IPS-NIHi7 (cell line): ENCODE measurements at regions not wholly inside any gene's neighbourhood (a gene's known extent, or its start where the extent isn't known, plus 50 kb on each side); places are given as distances from the start of the nearest gene placed in this dataset.
A peak's percentile ranks its signal among the peaks of the same experiment; 100 is the strongest.
"Not testable (repeated sequence)": the region's sequence is repeated elsewhere in the genome, so short reads cannot be mapped to it uniquely, and the experiment has no call there.

Experiments used
- DNase-seq: peaks from one replicate; pipeline ENCODE4 v3.0.0; 2012; ENCODE audit warnings: mixed read lengths; ENCODE audit errors: extremely low spot score

DNA sequence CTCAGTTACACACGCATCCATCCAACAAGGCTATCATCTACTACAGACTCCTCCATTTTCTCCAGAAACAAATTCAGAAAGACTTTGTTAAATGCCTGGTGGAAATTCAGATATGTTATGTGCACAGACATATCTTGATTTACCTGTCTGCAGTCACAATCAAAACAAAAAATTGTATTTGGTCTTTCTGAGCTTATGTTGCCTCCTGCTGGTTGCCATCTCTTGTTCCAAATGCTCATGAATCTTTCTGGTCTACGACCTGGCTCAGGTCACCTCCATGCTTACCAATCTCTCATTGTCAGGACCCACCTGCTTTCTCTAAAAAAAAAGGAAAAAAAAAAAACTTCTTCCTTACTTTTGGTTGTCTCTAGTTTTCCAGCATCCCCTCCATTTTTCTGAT, 169.2 kb upstream of the PLXNC1 start:
- no peak for DNase-seq

DNA sequence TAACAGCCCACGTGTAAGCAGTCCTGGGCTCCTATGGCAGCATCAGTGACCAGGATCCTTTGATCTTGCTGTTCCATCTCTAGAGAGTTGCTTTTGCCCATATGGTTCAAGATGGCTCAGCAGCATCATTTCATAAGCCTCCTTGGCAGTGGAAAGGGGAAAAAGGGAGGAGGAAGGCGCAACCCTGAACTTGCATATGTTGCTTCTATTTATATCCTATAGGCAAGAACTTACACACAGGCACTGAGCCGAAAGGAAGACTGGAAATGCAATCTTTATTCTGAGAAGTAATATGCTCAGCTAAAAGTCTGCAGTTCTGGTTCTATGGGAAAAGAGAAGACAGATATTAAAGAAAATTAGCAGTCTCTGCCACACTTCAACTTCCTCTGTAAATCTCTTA, 167.7 kb upstream of the PLXNC1 start:
- no peak for DNase-seq

DNA sequence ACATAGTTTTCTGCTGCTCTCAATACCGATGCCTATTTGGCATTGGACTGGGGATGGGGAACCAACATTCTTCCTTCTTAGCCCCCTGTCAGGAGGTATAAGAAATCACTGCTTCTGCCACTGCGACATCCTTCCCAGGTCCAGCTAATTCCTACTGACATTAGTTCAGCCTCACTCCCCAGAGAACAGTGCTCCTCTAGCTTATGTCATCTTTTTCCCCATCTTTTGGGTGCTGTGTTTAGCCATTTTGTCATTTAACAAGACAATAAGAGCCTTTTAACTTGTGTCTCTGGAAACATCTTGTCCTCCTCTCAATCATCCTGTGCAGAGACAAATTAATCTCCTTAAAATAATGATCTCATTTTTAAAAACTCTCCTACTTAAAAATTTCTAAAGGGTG, 167.0 kb upstream of the PLXNC1 start:
- no peak for DNase-seq

DNA sequence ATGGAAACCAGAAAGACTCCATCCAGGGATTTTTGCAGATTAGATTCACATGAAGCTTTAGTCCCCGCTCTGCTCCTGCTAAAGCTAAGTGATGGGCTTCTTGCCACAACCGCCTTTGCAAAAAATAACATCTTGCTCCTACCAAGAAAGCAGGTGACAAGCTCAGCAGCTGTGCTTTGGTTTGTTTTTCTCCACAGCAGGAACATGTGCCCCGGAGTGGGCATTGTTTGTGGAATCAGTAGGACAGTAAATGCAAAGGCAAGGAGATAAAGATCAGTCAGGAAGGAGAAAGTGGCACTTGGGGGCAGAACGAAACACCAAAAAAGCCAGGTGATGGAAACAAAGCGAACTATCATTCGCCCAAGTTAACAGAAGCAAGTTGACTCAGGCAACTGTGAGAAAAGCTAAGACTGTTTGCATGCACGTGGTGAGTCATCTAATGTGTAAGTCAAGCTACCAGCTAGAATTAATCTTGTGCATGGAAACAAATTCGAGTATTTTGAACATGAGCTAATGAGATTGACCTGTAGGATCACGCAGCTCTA, 165.5 kb upstream of the PLXNC1 start:
- DNase-seq = no peak

DNA sequence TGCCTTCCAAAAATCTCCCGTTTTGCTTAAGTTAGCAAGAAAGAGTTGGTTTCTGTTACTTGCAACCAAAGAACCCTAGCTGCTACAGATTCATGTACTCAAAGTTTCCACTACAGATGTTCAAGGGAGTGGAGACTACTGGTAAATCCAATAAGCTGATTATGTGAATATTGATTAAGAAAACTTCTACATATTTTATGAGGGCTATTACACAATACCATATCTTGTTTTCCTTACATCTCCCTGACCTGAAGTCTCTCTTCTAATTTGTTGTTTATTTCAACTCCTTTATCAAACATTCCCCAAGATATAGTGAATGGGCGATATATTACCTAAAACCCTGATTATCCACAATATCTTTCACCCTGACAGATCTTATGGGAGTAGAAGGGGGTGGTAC, 164.4 kb upstream of the PLXNC1 start:
- DNase-seq = no peak

DNA sequence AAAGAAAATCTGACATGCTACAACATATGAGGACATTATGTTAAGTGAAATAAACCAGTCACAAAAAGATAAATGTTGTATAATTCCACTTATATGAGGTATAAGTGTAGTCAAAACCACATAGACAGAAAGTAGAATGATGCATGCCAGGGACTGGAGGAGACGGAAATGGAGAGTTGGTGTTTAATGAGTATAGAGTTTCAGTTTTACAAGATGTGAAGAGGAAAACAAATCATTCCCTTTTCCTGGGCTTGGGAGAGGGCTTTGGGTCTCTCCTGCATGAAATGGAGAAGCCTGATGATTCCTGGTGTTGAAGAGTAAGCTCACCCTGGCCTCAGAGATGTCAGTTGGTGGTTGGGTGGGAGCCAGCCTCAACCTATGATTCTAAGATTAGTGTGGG, 158.4 kb upstream of the PLXNC1 start:
- no peak for DNase-seq

DNA sequence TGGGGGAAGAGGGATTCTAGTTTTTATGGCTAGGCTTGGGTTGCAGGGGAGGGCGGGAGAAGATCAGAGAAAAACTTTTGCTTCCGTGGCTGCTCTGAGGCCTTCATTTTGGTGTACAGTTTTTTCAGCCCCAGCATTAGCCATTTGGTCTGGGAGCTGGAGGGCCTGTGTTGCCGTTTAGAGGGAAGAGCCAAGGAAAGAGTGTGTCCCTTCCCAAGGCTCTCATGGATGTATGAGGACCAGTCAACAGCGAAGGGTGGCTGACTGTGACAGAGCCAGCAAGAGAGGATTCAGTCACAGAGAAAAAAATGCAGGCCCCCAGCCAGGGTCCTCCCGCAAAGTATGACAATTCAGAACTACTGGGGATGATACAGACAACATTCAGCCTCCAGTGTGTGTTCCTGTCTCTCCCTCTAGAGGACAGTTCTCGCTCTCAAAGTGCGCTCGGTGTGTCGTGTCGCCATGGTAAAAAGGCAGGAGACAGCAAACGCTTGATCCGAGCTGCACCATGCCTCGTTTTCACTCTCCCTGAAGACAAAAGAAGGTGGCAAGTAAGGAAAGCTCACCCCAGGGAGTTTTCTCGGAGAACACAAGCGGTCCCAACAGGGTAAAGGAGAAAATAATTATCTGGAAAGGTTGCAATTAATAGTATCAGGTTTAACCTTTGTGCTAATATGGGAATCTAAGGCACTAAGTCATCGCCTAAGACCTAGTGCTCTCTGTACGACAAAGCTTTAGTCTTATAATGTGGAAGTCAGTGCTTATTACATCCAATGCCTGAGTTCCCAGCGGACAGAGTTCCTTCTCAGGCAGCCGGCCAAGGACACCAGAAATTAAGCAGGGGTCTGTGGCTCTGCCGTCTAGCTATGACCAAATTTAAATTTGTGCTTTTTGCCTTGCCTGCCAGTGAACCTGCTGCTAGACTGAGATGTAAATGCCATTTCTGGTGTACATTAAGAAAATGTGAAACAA, 157.3 kb upstream of the PLXNC1 start:
- peak; percentile 75 for DNase-seq

DNA sequence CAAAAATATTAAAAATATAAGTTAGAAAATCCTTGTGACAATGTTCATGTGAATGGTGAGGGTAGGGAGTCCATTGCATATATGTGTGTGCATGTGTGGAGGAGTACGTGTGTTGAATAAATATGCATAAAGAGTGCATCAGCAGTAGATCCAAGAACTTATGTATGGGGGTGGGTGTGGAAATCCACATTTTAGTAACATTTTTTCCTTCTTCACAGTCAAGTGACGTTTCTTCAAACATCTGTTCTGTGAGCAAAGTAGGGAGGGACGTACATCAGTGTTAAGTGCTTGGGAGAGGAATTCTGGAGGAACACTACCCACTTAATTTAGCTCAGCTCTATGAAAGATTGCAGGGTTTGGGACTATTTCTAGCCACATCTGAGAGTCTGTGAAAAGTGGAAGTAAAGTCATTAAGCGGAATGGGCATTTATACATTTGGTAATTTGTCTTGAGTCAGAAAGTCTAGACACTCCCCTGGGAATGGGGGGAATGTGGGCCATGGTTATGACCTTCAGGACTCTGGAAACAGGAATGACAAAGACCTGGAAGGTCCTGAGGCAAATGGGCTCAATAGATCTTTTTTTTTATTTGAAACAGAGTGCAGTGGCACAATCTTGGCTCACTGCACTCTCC, 156.4 kb upstream of the PLXNC1 start:
- no peak for DNase-seq

DNA sequence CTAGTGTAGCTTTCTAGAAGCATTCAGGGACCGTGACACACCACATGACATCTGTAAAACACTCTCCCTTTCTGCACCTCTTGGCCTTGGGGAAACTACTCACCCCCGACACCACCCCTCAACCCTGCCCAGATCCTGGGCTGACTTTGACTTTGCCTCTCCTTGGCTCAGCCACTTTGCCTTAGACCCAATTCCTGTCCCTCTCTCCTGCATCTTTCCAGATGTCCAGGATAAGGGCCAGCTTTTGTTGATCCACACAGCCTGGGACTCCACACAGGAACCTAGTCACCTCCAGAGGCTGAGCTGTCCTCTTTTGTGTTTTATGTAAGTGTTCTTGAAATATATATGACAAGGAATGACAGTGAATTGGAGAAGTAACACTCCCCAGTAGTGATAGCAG, 153.7 kb upstream of the PLXNC1 start:
- no peak for DNase-seq

DNA sequence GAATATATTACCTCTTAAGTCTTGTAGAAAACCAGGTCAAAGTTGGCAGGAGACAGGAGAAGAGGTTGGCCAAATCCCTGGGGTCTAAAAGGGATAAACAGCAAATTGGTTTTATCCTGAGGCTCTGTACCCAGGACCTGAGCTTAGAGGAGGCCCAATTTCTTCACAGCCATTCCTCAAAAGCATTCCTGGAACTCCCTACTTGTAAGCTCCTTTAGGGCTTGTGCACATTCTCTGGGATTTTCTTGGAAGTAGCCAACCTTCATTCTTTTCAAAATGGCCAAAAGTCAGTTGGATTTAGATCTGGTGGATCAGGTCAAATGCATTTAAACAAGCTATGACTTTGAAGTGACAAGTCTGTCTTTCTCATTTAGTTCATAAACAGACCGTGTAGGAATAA, 152.1 kb upstream of the PLXNC1 start:
- DNase-seq = no peak

DNA sequence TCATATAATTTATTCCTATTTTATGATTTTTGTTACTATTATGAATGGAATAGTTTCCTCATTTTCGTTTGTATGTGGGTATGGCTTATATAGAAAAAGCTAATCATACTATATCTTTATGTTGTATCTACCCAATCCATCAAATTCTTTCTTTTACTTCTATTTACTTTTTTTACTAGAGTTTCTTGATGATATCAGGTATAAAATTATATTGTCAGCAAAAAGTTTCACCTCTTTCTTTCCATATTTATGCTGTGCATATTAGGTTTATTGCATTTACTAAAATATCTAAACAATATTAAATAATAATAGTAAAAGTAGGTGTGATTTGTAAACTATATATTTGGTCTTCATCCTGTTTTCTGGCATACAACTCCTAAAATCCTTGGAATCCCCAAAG, 146.7 kb upstream of the PLXNC1 start:
- no peak for DNase-seq

DNA sequence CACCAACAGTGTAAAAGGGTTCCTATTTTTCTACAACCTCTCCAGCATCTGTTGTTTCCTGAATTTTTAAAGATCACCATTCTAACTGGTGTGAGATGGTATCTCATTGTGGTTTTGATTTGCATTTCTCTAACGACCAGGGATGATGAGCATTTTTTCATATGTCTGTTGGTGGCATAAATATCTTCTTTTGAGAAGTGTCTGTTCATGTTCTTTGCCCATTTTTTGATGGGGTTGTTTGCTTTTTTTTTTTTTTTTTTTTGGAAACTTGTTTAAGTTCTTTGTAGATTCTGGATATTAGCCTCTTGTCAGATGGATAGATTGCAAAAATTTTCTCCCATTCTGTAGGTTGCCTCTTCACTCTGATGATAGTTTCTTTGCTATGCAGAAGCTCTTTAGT, 145.5 kb upstream of the PLXNC1 start:
- not testable (repeated sequence) for DNase-seq

DNA sequence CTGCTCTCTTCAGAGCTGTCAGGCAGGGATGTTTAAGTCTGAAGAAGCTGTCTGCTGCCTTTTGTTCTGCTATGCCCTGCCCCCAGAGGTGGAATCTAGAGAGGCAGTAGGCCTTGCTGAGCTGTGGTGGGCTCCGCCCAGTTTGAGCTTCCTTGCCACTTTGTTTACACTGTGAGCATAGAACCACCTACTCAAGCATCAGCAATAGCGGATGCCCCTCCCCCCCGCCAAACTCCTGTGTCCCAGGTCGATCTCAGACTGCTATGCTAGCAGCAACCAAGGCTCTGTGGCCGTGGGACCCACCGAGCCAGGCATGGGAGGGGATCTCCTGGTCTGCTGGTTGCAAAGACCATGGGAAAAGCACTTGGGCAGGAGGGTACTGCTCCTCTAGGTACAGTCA, 140.5 kb upstream of the PLXNC1 start:
- not testable (repeated sequence) for DNase-seq

DNA sequence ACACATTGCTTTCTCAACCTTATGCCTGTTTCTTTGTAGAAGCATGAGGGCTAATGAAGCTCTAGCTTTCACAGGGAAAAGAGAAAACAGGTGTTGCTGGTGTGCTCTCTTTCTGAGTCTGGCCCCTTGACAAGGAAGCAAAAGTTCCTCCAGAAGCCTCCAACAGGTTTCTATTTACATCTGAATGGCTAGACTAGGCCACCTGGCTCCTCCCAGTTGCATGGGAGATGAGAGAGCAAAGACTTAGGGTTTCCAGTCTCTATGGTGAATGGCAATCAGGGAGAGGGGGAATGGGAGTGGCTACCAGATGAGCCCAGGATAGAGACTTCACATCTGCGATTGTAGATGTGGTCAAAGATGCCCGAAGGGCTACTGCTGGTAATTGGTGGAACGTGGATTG, 138.1 kb upstream of the PLXNC1 start:
- peak; percentile 81 for DNase-seq

DNA sequence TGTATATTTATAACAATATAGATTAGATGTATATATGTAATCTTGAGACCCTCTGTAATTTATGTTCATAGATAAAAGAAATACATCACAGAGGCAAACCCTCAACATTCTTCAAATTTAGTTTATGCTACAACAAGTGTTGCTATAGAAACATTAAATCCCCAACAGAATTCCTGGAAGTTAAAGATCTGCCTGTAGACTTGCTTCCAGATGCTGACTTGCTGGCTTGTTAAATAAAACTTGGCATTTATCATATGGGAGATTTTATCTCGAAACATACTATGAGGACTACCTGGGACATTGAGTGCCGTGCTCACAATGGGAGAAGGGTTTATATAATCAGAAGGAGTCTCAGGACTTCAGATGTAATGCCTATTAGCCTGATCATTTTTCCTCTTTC, 136.3 kb upstream of the PLXNC1 start:
- no peak for DNase-seq

DNA sequence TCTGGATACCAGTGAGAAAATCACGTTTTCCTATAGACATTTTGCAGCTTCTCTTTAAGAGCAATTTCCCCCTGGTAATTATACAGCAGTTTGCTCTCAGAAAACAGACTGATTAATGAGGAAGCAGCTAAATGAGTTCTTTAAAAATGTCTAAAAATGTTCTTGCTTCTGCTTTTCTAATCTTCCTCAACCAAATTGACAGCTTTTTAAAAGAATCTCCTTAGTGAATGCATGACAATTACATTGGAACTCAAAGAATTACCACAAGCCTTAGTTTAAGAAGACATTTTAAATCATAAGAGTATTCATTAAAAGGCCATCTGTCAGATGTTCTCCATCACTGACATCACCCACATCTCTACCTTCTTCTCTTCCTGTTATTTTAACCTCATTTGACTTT, 135.8 kb upstream of the PLXNC1 start:
- no peak for DNase-seq

DNA sequence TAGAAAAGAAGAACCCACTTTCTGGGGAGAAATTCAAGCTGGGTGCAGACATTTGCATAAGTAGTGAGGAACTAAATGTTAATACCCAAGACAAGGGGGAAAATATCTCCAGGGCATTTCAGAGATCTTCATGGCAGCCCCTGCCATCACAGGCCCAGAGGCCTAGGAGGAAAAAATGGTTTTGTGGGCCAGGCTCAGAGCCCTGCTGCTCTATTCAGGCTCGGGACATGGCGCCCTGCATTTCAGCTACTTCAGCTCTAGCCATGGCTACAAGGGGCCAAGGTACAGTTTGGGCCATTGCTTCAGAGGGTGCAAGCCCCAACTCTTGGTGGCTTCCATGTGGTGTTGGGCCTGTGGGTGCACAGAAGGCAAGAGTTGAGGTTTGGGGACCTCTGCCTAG, 131.1 kb upstream of the PLXNC1 start:
- not testable (repeated sequence) for DNase-seq

DNA sequence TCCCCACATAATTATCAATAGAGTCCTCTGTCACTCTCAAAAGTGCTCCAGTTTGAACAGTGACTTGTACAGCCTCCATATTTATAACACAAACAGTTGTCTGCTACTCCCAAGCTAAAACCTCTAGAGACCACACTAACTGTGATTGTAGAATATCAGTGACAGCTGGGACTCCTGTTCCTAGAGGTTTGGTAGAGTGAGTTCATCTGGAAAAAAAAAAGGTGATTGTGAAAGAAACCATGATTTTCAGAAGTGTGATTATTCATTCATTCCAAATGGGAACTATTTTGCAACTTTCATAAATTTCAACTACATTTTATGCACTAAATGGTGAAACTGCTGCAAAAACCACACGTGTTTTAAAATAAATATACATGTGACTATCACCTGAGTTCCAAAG, 128.0 kb upstream of the PLXNC1 start:
- no peak for DNase-seq

DNA sequence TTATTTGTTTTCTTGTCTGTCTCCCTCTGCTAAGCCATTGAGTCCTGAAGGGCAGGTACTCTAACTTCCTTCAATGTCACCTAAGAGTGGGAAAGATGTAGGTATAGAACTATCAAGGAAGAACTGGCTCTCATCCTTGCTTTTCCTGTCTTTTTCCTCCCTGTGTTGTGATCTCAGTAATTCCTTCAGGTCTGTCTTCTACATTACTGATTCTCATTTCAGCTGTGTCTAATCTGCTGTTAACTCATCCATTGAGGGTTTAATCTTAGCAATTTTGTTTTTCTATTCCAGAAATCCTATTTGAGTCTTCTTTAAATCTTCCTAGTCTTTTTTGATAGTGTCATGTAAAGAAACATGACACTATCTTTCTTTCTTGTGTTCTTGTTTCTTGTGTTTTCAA, 124.5 kb upstream of the PLXNC1 start:
- no peak for DNase-seq

DNA sequence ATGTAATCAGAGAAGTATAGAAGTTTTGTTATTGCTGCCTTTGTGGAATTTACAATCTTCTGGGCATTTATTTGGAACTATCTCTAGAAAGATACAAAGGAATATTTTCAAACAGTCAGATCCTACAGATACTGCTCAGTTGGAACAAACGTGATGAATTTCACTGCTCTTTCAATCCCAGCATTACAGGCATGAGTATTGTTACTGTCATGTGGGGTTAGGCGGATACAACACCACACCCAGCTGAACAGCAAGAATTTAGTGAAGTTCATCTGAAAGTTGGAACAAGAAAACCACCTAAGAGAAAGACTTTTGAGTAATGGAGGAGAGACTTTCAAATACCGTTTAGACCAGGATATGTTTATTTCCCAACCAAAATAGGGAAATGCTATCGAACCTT, 123.3 kb upstream of the PLXNC1 start:
- no peak for DNase-seq

DNA sequence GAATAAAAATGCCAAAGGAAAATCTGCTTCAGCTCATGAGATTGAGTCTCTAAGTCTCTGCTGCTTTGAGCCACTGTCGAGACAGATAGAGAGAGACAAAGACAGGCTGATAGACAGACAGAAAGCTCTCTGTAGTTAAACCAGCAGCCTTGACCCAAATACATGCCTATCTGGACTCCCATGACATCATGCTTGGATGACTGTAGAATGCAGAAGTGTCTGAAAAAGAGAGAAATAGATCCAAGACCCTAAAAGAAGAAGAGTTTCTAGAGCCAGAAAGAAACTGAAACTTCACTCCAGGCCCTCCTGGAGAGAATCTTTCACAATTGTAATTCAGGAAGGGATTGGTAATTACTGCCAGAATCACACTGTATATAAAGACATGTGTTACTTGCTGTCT, 122.6 kb upstream of the PLXNC1 start:
- DNase-seq = no peak

DNA sequence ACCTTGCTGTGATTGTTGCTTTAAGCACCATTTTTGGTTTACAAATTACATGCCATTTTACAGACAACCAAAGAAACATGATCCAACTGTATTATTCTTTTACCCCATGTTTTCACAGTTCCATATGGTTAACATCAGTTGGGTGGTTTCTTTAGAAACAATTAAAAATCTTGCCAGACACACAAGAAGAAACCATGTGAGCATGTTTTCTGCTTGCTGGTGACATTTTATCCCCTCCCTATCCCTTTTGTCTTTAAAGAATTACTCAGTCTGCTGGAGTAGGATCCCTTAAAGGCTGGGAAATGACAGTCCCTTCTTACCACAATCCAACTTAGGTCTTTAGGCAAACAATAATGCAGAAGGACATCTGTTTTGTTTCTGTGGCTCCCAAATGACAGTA, 121.8 kb upstream of the PLXNC1 start:
- no peak for DNase-seq

DNA sequence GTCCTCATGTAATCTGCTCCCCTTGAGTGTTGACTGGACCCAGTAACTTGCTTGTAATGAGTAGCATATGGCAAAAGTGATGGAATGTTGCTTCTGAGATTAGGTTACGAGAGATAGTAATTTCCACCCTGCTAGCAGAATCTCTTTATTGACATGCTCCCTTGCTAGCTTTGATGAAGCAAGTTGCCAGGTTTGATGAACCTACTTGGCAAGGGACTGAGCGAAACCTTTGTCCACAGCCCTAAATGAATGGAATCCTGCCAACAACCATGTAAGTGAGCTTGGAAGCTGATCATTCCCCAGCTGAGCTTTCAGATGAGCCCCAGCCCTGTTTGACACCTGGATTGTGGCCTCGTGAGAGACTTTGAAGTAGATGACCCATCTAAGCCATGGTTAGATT, 120.8 kb upstream of the PLXNC1 start:
- no peak for DNase-seq
